Coronary artery (tissue), 2 donors: ENCODE measurements at regions not wholly inside any gene's neighbourhood (a gene's known extent, or its start where the extent isn't known, plus 50 kb on each side); places are given as distances from the start of the nearest gene placed in this dataset.

Experiments
- DNase-seq: peaks from one replicate; pipeline ENCODE4 v3.0.0-alpha.2; 2017; ENCODE audit warnings: low spot score
- H3K27ac ChIP-seq, 2 donors: fragments of 200-600 bp; sonication (generic); one replicate each; pipeline ENCODE4 v1.5.1; 2016 to 2019
- H3K4me3 ChIP-seq: fragments of 200-600 bp; sonication (generic); 2 replicates; pipeline ENCODE4 v1.5.1; 2016; ENCODE audit warnings: mild to moderate bottlenecking, moderate library complexity
- CTCF ChIP-seq: fragments of 200-600 bp; sonication (generic); IDR thresholded peaks from one replicate; pipeline ENCODE4 v1.5.1; 2019; ENCODE audit warnings: antibody characterized with exemption

GRCh38 chr10:84825330-84825729 lies 496.9 kb downstream of the CCSER2 start:
- TF ChIP-seq CTCF, result no peak
- Histone ChIP-seq H3K4me3 (no peak overlapping the region), H3K27ac (no peak overlapping the region)
- no peak for DNase-seq

GRCh38 chr10:84826704-84827103 lies 498.3 kb downstream of the CCSER2 start:
- no peak overlapping the region for H3K4me3 ChIP-seq
- no peak for TF ChIP-seq CTCF
- no peak for DNase-seq
- no peak overlapping the region for H3K27ac ChIP-seq

- H3K4me3 ChIP-seq, result no peak overlapping the region
- no peak for DNase-seq
- TF ChIP-seq CTCF, result no peak
- no peak overlapping the region for H3K27ac ChIP-seq
Measured at GRCh38 chr10:84829131-84829530, 500.7 kb downstream of the CCSER2 start.

GRCh38 chr10:84837041-84837812 lies 508.8 kb downstream of the CCSER2 start:
- TF ChIP-seq CTCF, result no peak
- no peak for DNase-seq

GRCh38 chr10:84837877-84838276 lies 509.5 kb downstream of the CCSER2 start:
- H3K27ac ChIP-seq, result no peak overlapping the region
- TF ChIP-seq CTCF, result no peak
- no peak for DNase-seq
- H3K4me3 ChIP-seq, result no peak overlapping the region

More at GRCh38 chr10:84837041-84837812, 508.8 kb downstream of the CCSER2 start:
- no peak overlapping the region for H3K27ac ChIP-seq
- H3K4me3 ChIP-seq, result no peak overlapping the region

- no peak overlapping the region for H3K27ac ChIP-seq
- DNase-seq, result no peak
- no peak overlapping the region for H3K4me3 ChIP-seq
- TF ChIP-seq CTCF, result no peak
Measured at GRCh38 chr10:84838851-84839250, 510.5 kb downstream of the CCSER2 start.

- DNase-seq, result no peak
- no peak overlapping the region for H3K4me3 ChIP-seq
- no peak overlapping the region for H3K27ac ChIP-seq
- no peak for TF ChIP-seq CTCF
Measured at GRCh38 chr10:84842593-84842992, 514.2 kb downstream of the CCSER2 start.
